SK-N-MC (cell line): ENCODE measurements at regions not wholly inside any gene's neighbourhood (a gene's known extent, or its start where the extent isn't known, plus 50 kb on each side); places are given as distances from the start of the nearest gene placed in this dataset.

Experiments
- EZH2 ChIP-seq: fragments of 200-600 bp; sonication (generic); IDR thresholded peaks from one replicate; pipeline ENCODE4 v1.6.1; 2017; ENCODE audit warnings: antibody characterized with exemption
- FOXP2 ChIP-seq: optimal IDR thresholded peaks from 2 replicates; pipeline ENCODE3; 2011; ENCODE audit warnings: mild to moderate bottlenecking, moderate library complexity; ENCODE audit not compliant: insufficient read depth; ENCODE audit errors: extremely low read length, control extremely low read depth
- POLR2AphosphoS5 ChIP-seq: IDR thresholded peaks from 2 replicates; pipeline ENCODE4 v1.6.1; 2012; ENCODE audit warnings: mild to moderate bottlenecking, low read depth, low read length, borderline replicate concordance

GRCh38 chr2:59745085-59745484 is 808.4 kb downstream of the BCL11A start:
- TF ChIP-seq FOXP2 (no peak), EZH2 (no peak), POLR2AphosphoS5 (no peak)
